COLO829 (cell line): ENCODE measurements at regions not wholly inside any gene's neighbourhood (a gene's known extent, or its start where the extent isn't known, plus 50 kb on each side); places are given as distances from the start of the nearest gene placed in this dataset.
"Not testable (repeated sequence)": the region's sequence is repeated elsewhere in the genome, so short reads cannot be mapped to it uniquely, and the experiment has no call there.

Experiments used
- DNase-seq: peaks from one replicate; pipeline ENCODE4 v3.0.0; 2012; ENCODE audit warnings: low spot score

GRCh38 chr10:23493711-23494110, 54.8 kb downstream of the OTUD1 start:
- DNase-seq = no peak

DNA sequence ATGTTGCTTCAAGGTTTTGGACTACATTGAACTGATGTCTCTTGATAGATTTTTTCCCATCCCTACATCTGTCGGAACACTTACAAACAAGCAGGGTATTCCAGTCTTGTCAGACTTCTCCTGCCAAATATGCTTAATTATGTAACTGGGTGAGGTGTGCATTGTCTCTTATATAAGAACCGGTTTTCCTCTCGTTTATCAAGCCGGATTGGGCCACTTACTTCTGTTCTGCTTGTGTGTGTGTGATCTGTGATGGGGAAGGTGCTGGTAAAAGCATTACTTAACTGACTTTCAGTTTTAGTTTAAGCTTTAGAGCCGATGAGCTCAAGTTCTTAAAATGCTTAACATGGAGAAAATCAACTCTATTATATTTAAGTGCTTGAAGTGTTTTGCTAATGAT, 57.9 kb downstream of the OTUD1 start:
- DNase-seq = no peak

GRCh38 chr10:23499372-23500132, 60.7 kb downstream of the OTUD1 start:
- no peak for DNase-seq

GRCh38 chr10:23505797-23506465, 67.1 kb downstream of the OTUD1 start:
- no peak for DNase-seq

- peak; percentile 31 for DNase-seq
Observed at GRCh38 chr10:23512355-23513058, 73.6 kb downstream of the OTUD1 start.

DNA sequence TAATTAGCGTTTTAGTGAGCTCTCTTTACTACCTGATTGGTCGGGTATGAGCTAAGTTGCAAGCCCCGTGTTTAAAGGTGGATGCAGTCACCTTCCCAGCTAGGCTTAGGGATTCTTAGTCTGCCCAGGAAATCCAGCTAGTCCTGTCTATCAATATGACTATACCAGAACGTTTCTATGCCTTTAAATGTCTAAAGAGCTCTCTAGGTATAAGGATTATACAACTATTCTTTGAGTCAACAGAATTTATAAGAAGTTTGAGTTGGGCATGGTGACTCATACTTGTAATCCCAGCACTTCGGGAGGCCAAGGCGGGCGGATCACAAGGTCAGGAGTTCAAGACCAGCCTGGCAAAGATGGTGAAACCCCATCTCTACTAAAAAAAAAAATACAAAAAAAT, 74.7 kb downstream of the OTUD1 start:
- not testable (repeated sequence) for DNase-seq

GRCh38 chr10:23514321-23514720, 75.4 kb downstream of the OTUD1 start:
- no peak for DNase-seq

DNA sequence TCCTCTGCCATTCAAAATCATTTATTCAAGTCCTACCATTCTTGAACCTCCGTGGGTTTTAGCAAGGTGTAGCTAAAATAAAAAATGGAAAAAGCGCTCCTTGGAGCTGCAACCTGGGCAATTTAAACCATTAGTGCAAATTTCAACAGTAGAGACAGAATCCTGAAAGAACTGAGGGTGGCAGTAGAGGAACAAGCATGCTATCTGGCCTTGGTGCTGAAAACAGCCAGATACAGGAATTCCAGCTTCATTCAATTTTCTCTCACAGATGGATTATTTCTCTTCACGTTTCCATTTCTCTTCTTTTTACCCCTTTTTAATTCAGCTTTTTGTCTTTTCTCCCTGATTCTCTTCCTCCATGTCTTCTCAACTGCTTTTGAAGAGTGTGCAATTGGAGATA, 77.7 kb downstream of the OTUD1 start:
- peak; percentile 25 for DNase-seq

DNA sequence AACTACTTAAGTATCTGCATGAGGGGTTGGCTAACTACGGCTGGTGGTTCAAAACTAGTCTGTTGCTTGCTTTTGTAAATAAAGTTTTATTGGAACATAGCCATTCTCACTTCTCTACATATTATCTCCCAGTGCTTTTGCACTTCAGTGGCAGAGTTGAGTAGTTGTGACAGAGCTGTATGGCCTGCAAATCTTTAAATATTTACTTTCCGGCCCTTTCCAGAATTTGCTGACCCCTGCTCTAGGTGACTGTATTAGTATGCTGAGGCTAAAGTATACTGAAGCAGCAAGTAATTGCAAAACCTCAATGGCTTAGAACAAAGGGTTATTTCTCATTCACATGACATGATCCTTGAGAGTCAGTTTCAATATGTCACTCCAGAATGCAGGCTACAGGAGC, 78.3 kb downstream of the OTUD1 start:
- DNase-seq = no peak

DNA sequence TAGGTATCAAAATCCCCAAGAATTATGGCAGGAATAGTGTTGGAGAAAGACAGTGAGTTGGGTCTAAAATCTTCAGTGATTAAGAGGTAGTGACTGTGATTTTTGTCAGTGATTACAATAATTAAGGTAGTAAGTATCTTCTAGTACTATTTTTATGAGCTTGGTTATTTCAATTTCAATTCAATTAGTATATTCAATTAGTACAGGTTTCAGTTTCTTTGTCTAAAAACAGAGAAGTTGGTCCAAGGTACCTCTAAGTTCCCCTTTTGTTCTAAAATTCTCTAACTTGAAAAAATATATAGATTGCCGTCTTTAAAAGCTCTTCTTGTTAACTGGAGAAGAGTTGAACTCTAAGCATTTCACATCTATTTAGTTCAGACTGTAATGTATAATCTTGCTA, 82.9 kb downstream of the OTUD1 start:
- DNase-seq = no peak

DNA sequence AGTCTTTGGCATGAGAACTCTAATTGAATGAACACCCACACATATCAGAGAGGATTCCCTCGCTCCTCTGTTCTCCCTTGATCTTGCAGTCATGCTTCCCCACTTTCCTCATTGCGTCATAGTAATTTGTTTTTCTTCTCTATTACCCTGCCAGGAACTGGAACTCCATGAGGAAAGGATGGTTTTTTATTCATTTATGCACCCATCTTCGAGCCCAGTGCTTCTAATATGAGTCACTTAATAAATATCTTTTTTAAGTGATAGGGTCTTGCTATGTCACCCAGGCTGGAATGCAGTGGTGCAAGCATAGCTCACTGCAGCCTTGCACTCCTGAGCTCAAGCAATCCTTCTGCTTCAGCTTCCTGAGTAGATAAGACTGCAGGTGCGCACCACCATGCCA, 83.5 kb downstream of the OTUD1 start:
- DNase-seq = peak; percentile 21

- DNase-seq = no peak
Observed at GRCh38 chr10:23523251-23523650, 84.4 kb downstream of the OTUD1 start.

GRCh38 chr10:23525406-23525805, 86.5 kb downstream of the OTUD1 start:
- DNase-seq = no peak

- DNase-seq = no peak
Observed at GRCh38 chr10:23528419-23528818, 89.5 kb downstream of the OTUD1 start.

DNA sequence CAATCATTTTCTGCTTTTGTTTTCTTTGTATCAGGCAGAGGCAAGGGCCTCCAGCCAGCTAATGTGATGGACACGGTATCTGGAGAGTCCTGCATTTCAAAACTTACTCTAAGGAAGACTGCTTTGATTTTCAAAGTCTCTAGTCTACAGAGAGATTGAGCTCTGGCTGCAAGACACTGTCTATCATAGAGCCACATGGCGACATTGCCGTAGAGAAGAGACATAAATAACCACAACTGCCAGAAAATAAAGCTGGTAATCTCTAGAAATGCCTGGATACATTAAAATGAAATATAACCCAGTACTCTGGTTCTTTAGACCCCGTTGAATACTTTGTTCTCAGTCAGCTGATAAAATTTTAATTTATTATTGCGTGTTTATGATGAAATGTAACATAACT, 90.8 kb downstream of the OTUD1 start:
- DNase-seq = no peak

GRCh38 chr10:23530079-23530478, 91.2 kb downstream of the OTUD1 start:
- no peak for DNase-seq

DNA sequence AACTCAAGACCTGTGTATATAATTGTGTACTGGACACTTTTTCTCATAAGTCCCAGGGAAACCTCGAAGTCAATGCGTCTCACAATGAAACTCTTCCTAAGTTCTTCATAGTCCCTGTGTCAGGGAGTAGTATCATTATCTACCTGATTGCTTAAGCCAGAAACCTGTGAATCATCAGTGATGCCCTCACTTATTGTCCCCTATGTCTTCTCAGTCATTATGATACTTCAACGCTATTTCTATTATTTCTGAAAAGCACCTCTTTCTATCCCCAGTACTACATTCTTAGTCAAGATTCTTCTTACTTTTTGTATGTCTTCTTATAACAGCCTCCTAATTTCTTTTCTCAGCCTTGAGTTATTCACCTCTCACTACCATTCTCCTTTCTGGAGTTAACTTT, 94.3 kb downstream of the OTUD1 start:
- DNase-seq = no peak

DNA sequence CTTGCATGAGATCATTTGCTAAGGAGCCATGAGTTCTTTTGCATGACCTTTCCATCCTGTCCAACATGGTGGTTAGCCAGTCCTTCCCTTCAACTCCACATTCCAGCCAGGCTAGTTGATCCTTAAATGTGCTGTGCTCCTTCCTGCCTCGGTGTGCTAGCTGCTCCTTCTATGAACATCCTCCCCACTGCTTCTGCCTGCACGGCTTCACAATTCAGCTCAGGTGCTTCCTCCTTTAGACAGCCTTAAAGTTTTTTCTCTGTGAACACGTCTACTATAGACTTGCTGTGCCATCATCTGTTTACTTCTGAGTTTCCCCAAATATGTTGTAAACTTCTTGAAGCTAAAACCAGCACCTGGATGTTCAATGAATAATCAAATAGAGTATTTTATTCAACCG, 95.5 kb downstream of the OTUD1 start:
- DNase-seq = no peak

GRCh38 chr10:23534761-23535160, 95.9 kb downstream of the OTUD1 start:
- DNase-seq = no peak

DNA sequence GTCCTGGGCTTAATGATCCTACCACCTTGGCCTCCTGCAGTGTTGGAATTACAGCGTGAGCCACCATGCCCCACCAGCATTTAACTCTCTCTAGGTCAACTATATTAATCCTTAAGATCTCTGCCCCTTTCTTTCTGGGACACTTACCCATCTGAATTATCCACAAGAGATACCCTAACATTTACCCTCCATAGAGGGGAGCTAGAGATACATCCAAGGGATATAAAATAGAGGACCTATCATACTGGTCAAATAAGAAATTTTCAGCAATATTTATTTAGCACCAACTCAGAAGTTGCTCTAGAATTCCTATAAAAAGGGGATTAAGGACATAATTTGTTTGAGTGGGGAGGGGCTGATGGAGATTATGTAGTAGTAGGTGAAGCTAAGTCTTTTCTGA, 96.5 kb downstream of the OTUD1 start:
- no peak for DNase-seq

GRCh38 chr10:23538968-23539367, 100.1 kb downstream of the OTUD1 start:
- no peak for DNase-seq

DNA sequence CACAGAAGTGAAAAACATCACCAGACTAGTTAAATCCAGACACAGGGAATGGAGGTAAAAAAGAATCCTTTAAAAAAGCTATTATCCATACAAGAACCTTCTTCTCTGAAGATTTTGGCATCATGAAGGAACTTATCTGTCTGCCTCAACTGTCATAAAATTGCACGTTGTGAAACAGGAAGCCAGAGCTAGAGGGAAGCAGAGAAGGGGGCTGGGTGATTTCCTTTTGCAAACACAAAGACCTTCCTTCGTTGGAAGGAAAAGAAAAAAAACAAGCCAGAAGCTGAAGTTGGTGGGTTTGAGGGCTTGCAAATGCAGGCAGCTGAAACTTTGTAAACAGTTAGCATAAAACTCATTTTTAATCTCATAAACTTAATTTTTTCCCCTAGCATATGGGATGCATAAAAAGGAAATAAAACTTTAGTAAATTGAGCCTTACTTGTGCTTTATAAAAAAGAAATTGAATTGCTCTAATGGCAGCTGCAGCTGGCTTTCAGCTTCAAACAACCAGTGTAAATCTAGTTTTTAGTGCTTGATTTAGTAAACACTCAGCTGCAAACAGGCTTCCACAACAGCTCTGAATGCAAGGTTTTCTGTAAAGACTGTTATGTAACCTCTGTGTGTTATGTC, 101.6 kb downstream of the OTUD1 start:
- no peak for DNase-seq
